IMR-90 (cell line): ENCODE measurements at regions not wholly inside any gene's neighbourhood (a gene's known extent, or its start where the extent isn't known, plus 50 kb on each side); places are given as distances from the start of the nearest gene placed in this dataset.

Experiments used
- ATAC-seq: fragments of 200-7000 bp; cut with Tn5 transposase; 2 replicates; pipeline ENCODE4 v1.9.1; 2020; ENCODE audit warnings: low read depth, mild to moderate bottlenecking, moderate library complexity
- BruUV-seq: library from RNA; stranded (reverse); fragments of 400-500 nt; replicated peaks from 2 replicates; lab custom pipeline; 2021; lab: Mats Ljungman, UMichigan
- CTCF ChIA-PET: fragments of 300-600 bp; formaldehyde crosslinking; extraction: SDS; loops from one replicate; lab custom pipeline; 2021; ENCODE audit warnings: antibody characterized with exemption; lab: Yijun Ruan, JAX
- POLR2A ChIA-PET: fragments of 300-600 bp; sonication (Branson Sonifier 250); formaldehyde crosslinking; loops from one replicate; lab custom pipeline; 2022; ENCODE audit warnings: antibody characterized with exemption; ENCODE audit not compliant: unreplicated experiment; lab: Charles Lee
- DNase-seq: peaks from one replicate; pipeline ENCODE4 v3.0.0; 2013
- H2AFZ ChIP-seq: replicated peaks from 2 replicates; pipeline ENCODE3; 2013; ENCODE audit warnings: low read length, mild to moderate bottlenecking; ENCODE audit not compliant: poor library complexity
- H2AK5ac ChIP-seq: 2 replicates; pipeline ENCODE4 v1.6.1; 2013; ENCODE audit warnings: low read depth, low read length, inconsistent platforms
- H2AK9ac ChIP-seq: replicated peaks from 2 replicates; pipeline ENCODE3; 2013; ENCODE audit warnings: mild to moderate bottlenecking, low read depth, low read length, moderate library complexity; ENCODE audit not compliant: poor library complexity
- H2BK120ac ChIP-seq: 2 replicates; pipeline ENCODE4 v1.6.1; 2013; ENCODE audit warnings: low read depth, low read length, inconsistent platforms
- H2BK15ac ChIP-seq: 3 replicates; pipeline ENCODE4 v1.6.1; 2013; ENCODE audit warnings: low read depth, low read length, inconsistent platforms
- H2BK20ac ChIP-seq: 2 replicates; pipeline ENCODE4 v1.6.1; 2013; ENCODE audit warnings: low read depth, mild to moderate bottlenecking, inconsistent platforms, low read length, moderate library complexity
- H2BK5ac ChIP-seq: 2 replicates; pipeline ENCODE4 v1.6.1; 2013; ENCODE audit warnings: mild to moderate bottlenecking, low read depth, low read length, inconsistent platforms; ENCODE audit not compliant: poor library complexity, severe bottlenecking
- H3K14ac ChIP-seq: replicated peaks from 2 replicates; pipeline ENCODE4 v1.6.1; 2013; ENCODE audit warnings: low read depth, low read length, inconsistent platforms
- H3K18ac ChIP-seq: 2 replicates; pipeline ENCODE4 v1.6.1; 2013; ENCODE audit warnings: low read depth, low read length, control low read depth
- H3K23ac ChIP-seq: 2 replicates; pipeline ENCODE4 v1.6.1; 2013; ENCODE audit warnings: low read depth, low read length, inconsistent platforms
- H3K27ac ChIP-seq: 2 replicates; pipeline ENCODE4 v1.5.1; 2013; ENCODE audit warnings: mild to moderate bottlenecking, control low read depth, low read length; ENCODE audit not compliant: insufficient read depth
- H3K27me3 ChIP-seq: 2 replicates; pipeline ENCODE4 v1.6.1; 2013; ENCODE audit warnings: low read length; ENCODE audit not compliant: control insufficient read depth, insufficient read depth
- H3K36me3 ChIP-seq: 2 replicates; pipeline ENCODE4 v1.6.1; 2013; ENCODE audit warnings: low read length, mixed read lengths; ENCODE audit not compliant: control insufficient read depth, insufficient read depth
- H3K4ac ChIP-seq: 2 replicates; pipeline ENCODE4 v1.6.1; 2013; ENCODE audit warnings: low read depth, low read length, inconsistent platforms
- H3K4me1 ChIP-seq: 2 replicates; pipeline ENCODE4 v1.6.1; 2013; ENCODE audit warnings: low read length, mixed read lengths; ENCODE audit not compliant: control insufficient read depth, insufficient read depth
- H3K4me2 ChIP-seq: 2 replicates; pipeline ENCODE4 v1.6.1; 2013; ENCODE audit warnings: low read depth, mild to moderate bottlenecking, control low read depth, low read length, moderate library complexity
- H3K4me3 ChIP-seq: 2 replicates; pipeline ENCODE4 v1.5.1; 2013; ENCODE audit warnings: low read depth, mild to moderate bottlenecking, control low read depth, low read length, moderate library complexity; ENCODE audit not compliant: insufficient read depth
- H3K56ac ChIP-seq: 2 replicates; pipeline ENCODE4 v1.6.1; 2013; ENCODE audit warnings: low read length, inconsistent platforms; ENCODE audit not compliant: insufficient read depth; ENCODE audit errors: extremely low read depth
- H3K79me1 ChIP-seq, 2 experiments: 2 replicates each; pipeline ENCODE4 v1.6.1; 2013; ENCODE audit warnings: low read length in 2 of 2, inconsistent platforms in 1 of 2, low read depth in 1 of 2
- H3K9ac ChIP-seq: 2 replicates; pipeline ENCODE4 v1.6.1; 2013; ENCODE audit warnings: low read depth, low read length, control low read depth
- H3K9me1 ChIP-seq: 2 replicates; pipeline ENCODE4 v1.6.1; 2013; ENCODE audit warnings: low read length, inconsistent platforms; ENCODE audit not compliant: insufficient read depth
- H3K9me3 ChIP-seq: 2 replicates; pipeline ENCODE4 v1.6.1; 2013; ENCODE audit warnings: low read length; ENCODE audit not compliant: control insufficient read depth, insufficient read depth
- H4K20me1 ChIP-seq: 2 replicates; pipeline ENCODE4 v1.6.1; 2013; ENCODE audit warnings: low read length, inconsistent platforms; ENCODE audit not compliant: insufficient read depth
- H4K5ac ChIP-seq: 2 replicates; pipeline ENCODE4 v1.6.1; 2013; ENCODE audit warnings: mild to moderate bottlenecking, low read depth, low read length, control low read depth
- H4K8ac ChIP-seq, 2 experiments: 2 replicates each; pipeline ENCODE4 v1.6.1; 2013; ENCODE audit warnings: low read depth in 2 of 2, low read length in 2 of 2, control low read depth in 1 of 2, inconsistent platforms in 1 of 2
- H4K91ac ChIP-seq: 2 replicates; pipeline ENCODE4 v1.6.1; 2013; ENCODE audit warnings: low read depth, low read length, inconsistent platforms; ENCODE audit not compliant: insufficient read depth
- BHLHE40 ChIP-seq: fragments of 150-350 bp; IDR thresholded peaks from 2 replicates; pipeline ENCODE4 v1.6.1; 2016; ENCODE audit warnings: mild to moderate bottlenecking, low read depth, low read length
- CEBPB ChIP-seq: IDR thresholded peaks from 2 replicates; pipeline ENCODE4 v1.6.1; 2012; ENCODE audit warnings: low read depth, low read length, improper control_type of control experiment
- CHD1 ChIP-seq: IDR thresholded peaks from 2 replicates; pipeline ENCODE4 v1.6.1; 2012; ENCODE audit warnings: low read depth, low read length, improper control_type of control experiment
- MAZ ChIP-seq: IDR thresholded peaks from 2 replicates; pipeline ENCODE4 v1.6.1; 2012; ENCODE audit warnings: low read depth, mild to moderate bottlenecking, low read length, improper control_type of control experiment, moderate library complexity, borderline replicate concordance
- MXI1 ChIP-seq: IDR thresholded peaks from 2 replicates; pipeline ENCODE4 v1.6.1; 2012; ENCODE audit warnings: low read depth, mild to moderate bottlenecking, low read length, moderate library complexity, borderline replicate concordance
- NFE2L2 ChIP-seq: fragments of 150-350 bp; IDR thresholded peaks from 2 replicates; pipeline ENCODE4 v1.6.1; 2016; ENCODE audit warnings: low read depth, mild to moderate bottlenecking, low read length
- RCOR1 ChIP-seq: IDR thresholded peaks from 2 replicates; pipeline ENCODE4 v1.6.1; 2012; ENCODE audit warnings: mild to moderate bottlenecking, low read length, improper control_type of control experiment; ENCODE audit not compliant: insufficient replicate concordance
- WGBS, 2 experiments: methylation state at CpG; one replicate each; pipeline versions ENCODE4 v1.1.5 to v1.1.7; 2013; ENCODE audit warnings: missing lambda C conversion rate in 2 of 2; ENCODE audit not compliant: insufficient read length in 1 of 2; ENCODE audit errors: extremely low coverage in 2 of 2; 5-methylcytosine and 5-hydroxymethylcytosine counted together
- dilution Hi-C: fragments of 300-500 bp; cut with HindIII; formaldehyde crosslinking; loops from one replicate; pipeline ENCODE4 v1.14.3; 2018; ENCODE audit warnings: low sequenced_read_pairs; ENCODE audit not compliant: unreplicated experiment
- in situ Hi-C: fragments of 300-500 bp; cut with MboI; formaldehyde crosslinking; loops from 3 replicates; pipeline ENCODE4 v1.14.3; 2019; ENCODE audit warnings: low sequenced_read_pairs, inconsistent platforms, mixed read lengths
- intact Hi-C: fragments of 100-400 bp; cut with micrococcal nuclease; formaldehyde crosslinking; loops from 2 replicates; pipeline ENCODE4 v1.10.0; 2022
- TF ChIP-seq, protein P1 (sequence below): fragments of 150-350 bp; IDR thresholded peaks from 2 replicates; pipeline ENCODE4 v1.6.1; 2016; ENCODE audit warnings: low read depth, mild to moderate bottlenecking, low read length, moderate library complexity, borderline replicate concordance
- TF ChIP-seq, protein P2 (sequence below): fragments of 150-350 bp; IDR thresholded peaks from 2 replicates; pipeline ENCODE4 v1.6.1; 2017; ENCODE audit warnings: mild to moderate bottlenecking, antibody characterized with exemption, low read length, low read depth

DNA sequence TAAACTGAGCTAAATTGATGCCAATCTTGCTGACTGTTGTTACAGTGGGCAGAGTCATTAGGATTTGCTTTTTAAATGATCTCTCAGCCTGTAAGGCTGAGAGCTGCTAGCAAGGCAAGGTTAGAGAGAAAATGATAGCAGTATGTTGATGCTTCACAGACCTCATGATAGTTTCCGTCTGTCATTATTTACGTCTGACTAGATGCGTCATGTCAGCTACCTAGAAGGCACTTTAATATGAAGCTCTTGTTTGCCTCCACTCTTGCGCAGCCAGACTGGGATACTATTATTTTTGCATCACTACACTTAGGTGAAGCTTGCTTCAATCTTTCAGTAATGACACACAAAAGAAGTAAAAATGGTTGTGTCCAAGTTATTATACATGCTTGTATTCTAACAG, 313.8 kb downstream of the LNPK start:
- dilution Hi-C loops, result no loop called here
- no peak for ATAC-seq
- H2AK9ac ChIP-seq, result no peak overlapping the region
- no peak overlapping the region for H2BK15ac ChIP-seq
- H3K18ac ChIP-seq, result no peak overlapping the region
- H3K56ac ChIP-seq, result no peak overlapping the region
- TF ChIP-seq NFE2L2 (no peak), MXI1 (no peak), BHLHE40 (no peak), MAZ (no peak), RCOR1 (no peak), CEBPB (no peak), CHD1 (no peak)
- TF ChIP-seq, protein P1, sequence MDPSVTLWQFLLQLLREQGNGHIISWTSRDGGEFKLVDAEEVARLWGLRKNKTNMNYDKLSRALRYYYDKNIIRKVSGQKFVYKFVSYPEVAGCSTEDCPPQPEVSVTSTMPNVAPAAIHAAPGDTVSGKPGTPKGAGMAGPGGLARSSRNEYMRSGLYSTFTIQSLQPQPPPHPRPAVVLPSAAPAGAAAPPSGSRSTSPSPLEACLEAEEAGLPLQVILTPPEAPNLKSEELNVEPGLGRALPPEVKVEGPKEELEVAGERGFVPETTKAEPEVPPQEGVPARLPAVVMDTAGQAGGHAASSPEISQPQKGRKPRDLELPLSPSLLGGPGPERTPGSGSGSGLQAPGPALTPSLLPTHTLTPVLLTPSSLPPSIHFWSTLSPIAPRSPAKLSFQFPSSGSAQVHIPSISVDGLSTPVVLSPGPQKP, result no peak
- TF ChIP-seq, protein P2, sequence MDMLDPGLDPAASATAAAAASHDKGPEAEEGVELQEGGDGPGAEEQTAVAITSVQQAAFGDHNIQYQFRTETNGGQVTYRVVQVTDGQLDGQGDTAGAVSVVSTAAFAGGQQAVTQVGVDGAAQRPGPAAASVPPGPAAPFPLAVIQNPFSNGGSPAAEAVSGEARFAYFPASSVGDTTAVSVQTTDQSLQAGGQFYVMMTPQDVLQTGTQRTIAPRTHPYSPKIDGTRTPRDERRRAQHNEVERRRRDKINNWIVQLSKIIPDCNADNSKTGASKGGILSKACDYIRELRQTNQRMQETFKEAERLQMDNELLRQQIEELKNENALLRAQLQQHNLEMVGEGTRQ, result no peak
- BruUV-seq, result no TSS peak
- H3K4ac ChIP-seq, result no peak overlapping the region
- no peak overlapping the region for H2BK120ac ChIP-seq
- no peak for DNase-seq
- no peak overlapping the region for H2BK20ac ChIP-seq
- H3K27me3 ChIP-seq, result peaks cover 2% of the 10 kb centered on the region
- no peak overlapping the region for H3K4me2 ChIP-seq
- H2BK5ac ChIP-seq, result no peak overlapping the region
- WGBS, 2 experiments, result 92% methylated on average over 2 of the region's 4 CpGs; no CpG with 5 or more reads in 1 of the 2 experiments
- H2AFZ ChIP-seq, result no peak overlapping the region
- H2AK5ac ChIP-seq, result no peak overlapping the region
- no peak overlapping the region for H3K27ac ChIP-seq
- in situ Hi-C loops, result loop anchor here (10.0 kb wide), 1 partner anchor 407 kb away; the partner anchor contains the start of genes HOXD12 and HOXD13
- ChIA-PET CTCF (interaction anchor here (0.6 to 1.8 kb wide), 3 partner anchors 12 to 410 kb away, joined by 3 to 7 read pairs (median 4); no protein-coding TSS in a partner anchor), POLR2A (no interaction called here)
- no peak overlapping the region for H3K14ac ChIP-seq
- H3K4me3 ChIP-seq, result no peak overlapping the region
- H3K23ac ChIP-seq, result no peak overlapping the region
- H3K4me1 ChIP-seq, result no peaks in the 10 kb centered on the region
- H4K91ac ChIP-seq, result no peak overlapping the region
- no peak overlapping the region for H4K8ac ChIP-seq
- no peak overlapping the region for H4K5ac ChIP-seq
- intact Hi-C loops, result loop anchor here (5.0 kb wide), 1 partner anchor 321 kb away; no protein-coding TSS in a partner anchor
- H3K9me3 ChIP-seq, result no peaks in the 10 kb centered on the region
- no peaks in the 10 kb centered on the region for H3K79me1 ChIP-seq
- H3K9ac ChIP-seq, result no peak overlapping the region
- H4K20me1 ChIP-seq, result no peaks in the 10 kb centered on the region
- H3K9me1 ChIP-seq, result no peaks in the 10 kb centered on the region
- H3K36me3 ChIP-seq, result no peaks in the 10 kb centered on the region
